Cardiac muscle cell (in vitro differentiated cells and primary cell): ENCODE measurements at regions not wholly inside any gene's neighbourhood (a gene's known extent, or its start where the extent isn't known, plus 50 kb on each side); places are given as distances from the start of the nearest gene placed in this dataset.
A peak's percentile ranks its signal among the peaks of the same experiment; 100 is the strongest.

Experiments used
- DNase-seq, 2 donors: peaks; one replicate each; pipeline versions ENCODE4 v3.0.0 to v3.0.0-alpha.2; 2010 to 2017; ENCODE audit warnings: low read depth in 1 of 2, low spot score in 1 of 2
- H3K27ac ChIP-seq: fragments of 200-600 bp; sonication (generic); 2 replicates; pipeline ENCODE4 v1.5.1; 2016
- H3K27me3 ChIP-seq: fragments of 200-600 bp; sonication (generic); 2 replicates; pipeline ENCODE4 v1.6.0; 2016; ENCODE audit warnings: control low read depth
- H3K36me3 ChIP-seq: fragments of 200-600 bp; sonication (generic); 2 replicates; pipeline ENCODE4 v1.5.1; 2016; ENCODE audit warnings: control low read depth
- H3K4me1 ChIP-seq: fragments of 200-600 bp; sonication (generic); 2 replicates; pipeline ENCODE4 v1.8.1; 2017; ENCODE audit warnings: low read depth, mild to moderate bottlenecking, mixed run types
- H3K4me3 ChIP-seq: fragments of 200-600 bp; sonication (generic); 2 replicates; pipeline ENCODE4 v1.5.1; 2016; ENCODE audit warnings: mild to moderate bottlenecking
- H3K9me3 ChIP-seq: fragments of 200-600 bp; sonication (generic); 2 replicates; pipeline ENCODE4 v1.5.1; 2017; ENCODE audit warnings: low read depth, mild to moderate bottlenecking, control low read depth
- TF ChIP-seq, protein P1 (sequence below): IDR thresholded peaks from 2 replicates; pipeline ENCODE4 v1.5.1; 2012; ENCODE audit warnings: low read depth, mild to moderate bottlenecking, low read length

DNA sequence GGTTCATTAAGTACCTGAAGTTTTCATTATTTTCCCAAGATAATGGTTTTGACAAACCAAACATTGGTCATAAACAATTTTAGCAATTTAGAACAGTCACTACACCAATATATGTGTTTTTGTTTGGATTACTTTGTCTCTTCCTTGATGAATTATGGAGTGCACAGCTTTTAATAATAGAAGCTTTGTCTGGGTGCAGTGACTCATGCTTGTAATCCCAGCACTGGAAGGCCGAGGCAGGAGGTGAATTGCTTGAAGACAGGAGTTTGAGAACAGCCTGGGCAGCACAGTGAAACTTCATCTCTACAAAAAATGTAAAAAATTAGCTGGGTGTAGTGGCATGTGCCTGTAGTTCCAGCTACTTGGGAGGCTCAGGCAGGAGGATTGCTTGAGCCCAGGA lies 89.4 kb upstream of the ANKEF1 start:
- H3K4me1 ChIP-seq: no peaks in the 10 kb centered on the region
- no peaks in the 10 kb centered on the region for H3K36me3 ChIP-seq
- no peaks in the 10 kb centered on the region for H3K9me3 ChIP-seq
- DNase-seq: peak in 1 of 2 donors; percentile 33
- H3K27me3 ChIP-seq: no peaks in the 10 kb centered on the region
- no peak overlapping the region for H3K27ac ChIP-seq
- TF ChIP-seq, protein P1, sequence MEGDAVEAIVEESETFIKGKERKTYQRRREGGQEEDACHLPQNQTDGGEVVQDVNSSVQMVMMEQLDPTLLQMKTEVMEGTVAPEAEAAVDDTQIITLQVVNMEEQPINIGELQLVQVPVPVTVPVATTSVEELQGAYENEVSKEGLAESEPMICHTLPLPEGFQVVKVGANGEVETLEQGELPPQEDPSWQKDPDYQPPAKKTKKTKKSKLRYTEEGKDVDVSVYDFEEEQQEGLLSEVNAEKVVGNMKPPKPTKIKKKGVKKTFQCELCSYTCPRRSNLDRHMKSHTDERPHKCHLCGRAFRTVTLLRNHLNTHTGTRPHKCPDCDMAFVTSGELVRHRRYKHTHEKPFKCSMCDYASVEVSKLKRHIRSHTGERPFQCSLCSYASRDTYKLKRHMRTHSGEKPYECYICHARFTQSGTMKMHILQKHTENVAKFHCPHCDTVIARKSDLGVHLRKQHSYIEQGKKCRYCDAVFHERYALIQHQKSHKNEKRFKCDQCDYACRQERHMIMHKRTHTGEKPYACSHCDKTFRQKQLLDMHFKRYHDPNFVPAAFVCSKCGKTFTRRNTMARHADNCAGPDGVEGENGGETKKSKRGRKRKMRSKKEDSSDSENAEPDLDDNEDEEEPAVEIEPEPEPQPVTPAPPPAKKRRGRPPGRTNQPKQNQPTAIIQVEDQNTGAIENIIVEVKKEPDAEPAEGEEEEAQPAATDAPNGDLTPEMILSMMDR: no peak
- H3K4me3 ChIP-seq: no peak overlapping the region

DNA sequence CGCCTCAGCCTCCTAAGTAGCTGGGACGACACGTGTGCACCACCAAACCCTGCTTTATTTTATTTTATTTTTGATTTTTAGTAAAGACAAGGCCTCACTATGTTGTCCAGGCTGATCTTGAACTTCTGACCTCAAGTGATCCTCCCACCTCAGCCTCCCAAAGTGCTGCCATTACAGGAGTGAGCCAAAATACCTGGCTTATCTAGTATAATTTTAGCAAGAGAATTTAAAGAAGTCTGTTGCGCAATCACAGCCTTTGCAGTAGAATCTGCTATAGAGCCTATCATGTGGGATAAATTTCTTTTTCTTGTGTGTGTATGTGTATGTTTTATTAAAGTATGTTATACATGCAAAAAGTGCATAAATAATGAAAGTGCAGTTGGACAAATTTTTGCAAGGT lies 92.1 kb upstream of the ANKEF1 start:
- H3K36me3 ChIP-seq: no peaks in the 10 kb centered on the region
- H3K4me3 ChIP-seq: no peak overlapping the region
- TF ChIP-seq, protein P1: no peak
- no peaks in the 10 kb centered on the region for H3K9me3 ChIP-seq
- peak in 1 of 2 donors; percentile 21 for DNase-seq
- H3K4me1 ChIP-seq: no peaks in the 10 kb centered on the region
- no peak overlapping the region for H3K27ac ChIP-seq
- H3K27me3 ChIP-seq: no peaks in the 10 kb centered on the region

DNA sequence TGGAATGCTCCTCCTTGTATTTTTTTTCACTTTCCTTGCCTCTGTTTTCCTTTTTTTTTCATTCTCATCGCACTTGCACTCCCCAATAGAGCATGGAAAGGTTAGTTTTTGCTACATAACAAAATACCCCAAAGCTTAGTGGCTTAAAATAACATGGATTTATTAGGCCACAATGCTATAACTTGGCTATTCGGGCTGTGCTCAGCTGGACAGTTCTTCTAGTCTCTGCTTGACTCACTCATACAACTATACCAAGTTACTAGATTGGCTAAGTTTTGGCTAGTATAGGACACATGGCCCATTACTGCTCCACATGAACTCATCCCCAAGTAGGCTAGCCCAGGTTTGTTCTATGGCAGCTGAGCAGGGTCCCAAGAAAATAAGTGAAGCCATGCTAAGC lies 94.5 kb upstream of the ANKEF1 start:
- no peaks in the 10 kb centered on the region for H3K9me3 ChIP-seq
- no peak overlapping the region for H3K4me3 ChIP-seq
- H3K27me3 ChIP-seq: no peaks in the 10 kb centered on the region
- TF ChIP-seq, protein P1: no peak
- no peaks in the 10 kb centered on the region for H3K36me3 ChIP-seq
- no peak for DNase-seq
- no peaks in the 10 kb centered on the region for H3K4me1 ChIP-seq
- no peak overlapping the region for H3K27ac ChIP-seq

DNA sequence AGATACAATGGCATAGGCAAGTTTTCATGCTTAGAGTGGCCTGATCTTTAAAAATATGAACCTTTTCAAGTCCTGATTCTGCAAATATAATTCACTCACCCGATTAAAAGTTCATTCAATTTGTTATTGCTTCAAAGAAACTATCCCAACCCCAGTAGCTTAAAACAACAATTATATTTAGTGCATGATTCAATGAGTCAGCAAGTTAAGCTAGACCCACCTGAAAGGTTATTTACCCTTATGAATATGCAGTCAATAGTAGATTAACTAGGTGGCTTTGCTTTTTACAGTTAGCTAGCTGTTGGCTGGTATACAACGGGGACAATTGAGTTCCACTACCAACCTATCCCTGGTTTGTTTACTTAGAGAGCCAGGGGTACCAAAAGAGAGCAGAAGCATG lies 95.6 kb upstream of the ANKEF1 start:
- Histone ChIP-seq H3K27ac (no peak overlapping the region), H3K36me3 (no peaks in the 10 kb centered on the region), H3K4me1 (no peaks in the 10 kb centered on the region), H3K27me3 (no peaks in the 10 kb centered on the region), H3K9me3 (no peaks in the 10 kb centered on the region), H3K4me3 (no peak overlapping the region)
- no peak for DNase-seq
- TF ChIP-seq, protein P1: no peak

DNA sequence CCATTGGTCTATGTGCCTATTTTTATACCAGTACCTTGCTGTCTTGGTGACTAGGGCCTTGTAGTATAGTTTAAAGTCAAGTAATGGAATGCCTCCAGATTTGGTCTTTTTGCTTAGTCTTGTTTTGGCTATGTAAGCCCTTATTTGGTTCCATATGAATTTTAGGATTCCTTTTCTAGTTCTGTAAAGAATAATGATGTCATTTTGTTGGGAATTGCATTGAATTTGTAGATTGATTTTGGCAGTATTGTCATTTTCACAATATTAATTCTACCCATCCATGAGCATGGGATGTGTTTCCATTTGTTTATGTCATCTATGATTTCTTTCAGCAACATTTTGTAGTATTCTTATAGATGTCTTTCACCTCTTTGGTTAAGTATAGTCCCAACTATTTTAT lies 96.4 kb upstream of the PAK5 start:
- DNase-seq: no peak
- Histone ChIP-seq H3K9me3 (no peaks in the 10 kb centered on the region), H3K27ac (no peak overlapping the region), H3K4me3 (no peak overlapping the region), H3K4me1 (no peaks in the 10 kb centered on the region), H3K27me3 (no peaks in the 10 kb centered on the region), H3K36me3 (no peaks in the 10 kb centered on the region)
- TF ChIP-seq, protein P1: no peak

DNA sequence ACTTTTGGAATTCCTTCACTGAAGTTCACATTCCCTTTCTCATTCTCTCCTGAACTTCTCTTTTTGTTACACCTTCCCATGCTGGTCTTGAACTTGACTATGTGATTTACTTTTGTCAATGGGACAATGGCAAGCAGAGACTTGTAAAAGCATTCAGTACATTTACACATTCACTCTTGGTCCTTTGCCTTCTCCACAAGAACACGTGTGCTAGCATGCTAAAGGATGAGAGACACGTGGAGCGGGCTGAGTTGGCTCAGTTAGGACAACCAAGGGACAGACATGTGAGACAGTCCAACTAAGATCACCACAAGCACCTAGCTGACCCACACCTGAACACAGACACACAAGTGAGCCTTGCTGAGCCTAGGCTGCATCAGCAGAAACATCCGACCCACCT lies 91.3 kb upstream of the PAK5 start:
- Histone ChIP-seq H3K4me1 (no peaks in the 10 kb centered on the region), H3K4me3 (no peak overlapping the region), H3K27ac (no peak overlapping the region), H3K27me3 (no peaks in the 10 kb centered on the region), H3K9me3 (no peaks in the 10 kb centered on the region), H3K36me3 (no peaks in the 10 kb centered on the region)
- no peak for DNase-seq
- TF ChIP-seq, protein P1: no peak
